ENCODE measurements at regions not wholly inside any gene's neighbourhood (a gene's known extent, or its start where the extent isn't known, plus 50 kb on each side); places are given as distances from the start of the nearest gene placed in this dataset.
A peak's percentile ranks its signal among the peaks of the same experiment; 100 is the strongest.
"Not testable (repeated sequence)": the region's sequence is repeated elsewhere in the genome, so short reads cannot be mapped to it uniquely, and the experiment has no call there.

DNA sequence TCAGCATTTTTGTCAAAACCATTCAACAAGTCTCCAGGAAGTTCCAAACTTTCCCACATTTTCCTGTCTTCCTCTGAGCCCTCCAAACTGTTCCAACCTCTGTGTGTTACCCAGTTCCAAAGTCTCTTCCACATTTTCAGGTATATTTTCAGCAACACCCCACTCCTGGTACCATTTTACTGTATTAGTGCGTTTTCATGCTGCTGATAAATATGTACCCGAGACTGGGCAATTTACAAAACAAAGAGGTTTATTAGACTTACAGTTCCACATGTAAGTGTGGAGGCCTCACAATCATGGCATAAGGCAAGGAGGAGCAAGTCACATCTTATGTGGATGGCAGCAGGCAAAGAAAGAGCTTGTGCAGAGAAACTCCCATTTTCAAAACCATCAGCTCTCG lies 315.9 kb upstream of the ESRRG start:
- DNase-seq (ENCODE audit: low spot score) = not testable (repeated sequence)

DNA sequence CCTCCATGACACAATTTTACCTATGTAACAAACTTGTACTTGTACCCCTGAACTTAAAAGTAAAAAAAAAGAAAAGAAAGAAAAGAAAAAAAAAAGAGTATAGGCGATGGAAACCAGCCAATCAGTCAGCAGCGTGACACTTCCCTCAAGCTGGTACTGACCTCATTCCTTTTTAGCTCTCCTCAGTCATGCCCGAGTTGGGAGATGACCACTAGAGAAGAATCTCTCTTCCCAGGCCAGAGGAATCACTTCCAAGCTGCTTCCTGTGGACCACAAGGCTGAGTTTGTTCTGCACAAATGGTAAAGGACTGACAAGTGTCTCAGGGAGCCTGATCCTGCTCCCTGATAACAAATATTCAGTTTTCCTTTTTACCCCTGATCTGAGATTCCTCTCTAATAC lies 313.5 kb upstream of the ESRRG start:
- no peak for DNase-seq (ENCODE audit: low spot score)

- no peak for DNase-seq (ENCODE audit: low spot score)
Observed at GRCh38 chr1:217032715-217033367, 309.6 kb upstream of the ESRRG start.

GRCh38 chr1:217029281-217030157 lies 306.3 kb upstream of the ESRRG start:
- peak; percentile 5 for DNase-seq (ENCODE audit: low spot score)

DNA sequence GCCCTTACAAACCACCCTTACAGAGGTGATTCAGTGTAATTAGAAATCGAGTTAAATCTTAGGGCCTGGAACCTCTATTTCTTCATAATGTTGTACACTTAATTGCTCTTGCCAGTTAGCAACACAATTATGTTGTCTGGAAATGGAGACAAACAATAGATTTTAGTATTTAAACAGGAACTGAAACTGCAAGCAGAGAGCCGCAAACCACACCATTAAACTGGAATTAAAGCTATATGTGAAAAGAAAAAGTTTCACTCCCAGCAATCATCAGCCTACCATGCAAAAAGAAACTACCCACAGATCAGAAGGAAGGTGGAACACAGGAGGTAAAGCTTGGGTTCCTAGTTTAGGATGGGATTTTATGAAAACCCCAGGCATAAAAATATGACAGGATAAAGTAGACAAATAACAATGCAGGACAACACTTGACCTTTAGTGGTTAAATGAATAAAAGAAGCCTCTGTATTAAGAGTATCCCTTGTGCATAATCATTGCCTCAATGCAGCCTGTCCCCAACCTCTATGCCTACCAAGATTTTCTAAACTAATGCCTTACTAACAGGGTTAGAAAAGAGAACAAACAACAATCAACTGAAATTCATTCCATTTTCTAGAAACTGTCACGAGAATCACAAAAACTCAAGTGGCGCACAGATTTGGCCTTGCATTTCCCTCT lies 304.3 kb upstream of the ESRRG start:
- no peak for DNase-seq (ENCODE audit: low spot score)

GRCh38 chr1:217026531-217026930 lies 303.3 kb upstream of the ESRRG start:
- no peak for DNase-seq (ENCODE audit: low spot score)

DNA sequence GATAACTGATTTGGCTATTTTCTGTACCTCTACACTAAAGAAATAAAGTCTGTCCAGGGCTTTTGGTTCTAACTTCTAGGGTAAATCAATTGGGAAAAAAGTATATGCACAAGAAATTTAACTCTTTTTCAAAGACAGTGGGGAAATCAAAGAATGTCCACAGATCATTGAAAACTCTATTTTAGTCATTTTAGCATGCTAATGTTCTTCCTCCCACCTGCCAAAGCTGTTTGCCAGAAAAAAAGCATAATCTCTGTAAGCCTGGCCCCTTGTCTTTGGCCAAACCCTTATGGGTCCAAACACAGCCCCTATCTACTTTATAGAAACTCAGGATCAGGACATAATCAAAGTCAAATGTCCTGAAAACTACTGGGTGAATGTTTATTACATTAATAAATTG lies 302.2 kb upstream of the ESRRG start:
- no peak for DNase-seq (ENCODE audit: low spot score)

DNA sequence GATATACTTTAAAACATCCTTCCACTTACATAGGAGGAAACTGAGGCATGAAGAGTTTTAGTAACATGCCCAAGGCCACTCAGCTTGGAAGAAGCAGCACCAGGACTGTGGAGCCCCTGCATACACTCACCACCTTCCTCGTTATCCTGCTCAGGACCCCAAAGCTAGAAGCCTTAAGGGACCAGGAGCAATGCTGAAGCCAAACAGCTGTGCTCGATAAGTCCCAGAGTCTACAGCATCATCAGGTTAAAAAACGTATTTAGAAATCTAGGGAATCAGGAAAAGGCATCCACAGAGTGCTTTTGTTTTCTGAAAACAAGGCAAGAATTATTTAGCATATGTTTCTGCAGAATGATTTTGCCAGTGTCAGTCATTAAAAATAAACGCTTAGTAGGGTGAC lies 301.7 kb upstream of the ESRRG start:
- DNase-seq (ENCODE audit: low spot score) = no peak

DNA sequence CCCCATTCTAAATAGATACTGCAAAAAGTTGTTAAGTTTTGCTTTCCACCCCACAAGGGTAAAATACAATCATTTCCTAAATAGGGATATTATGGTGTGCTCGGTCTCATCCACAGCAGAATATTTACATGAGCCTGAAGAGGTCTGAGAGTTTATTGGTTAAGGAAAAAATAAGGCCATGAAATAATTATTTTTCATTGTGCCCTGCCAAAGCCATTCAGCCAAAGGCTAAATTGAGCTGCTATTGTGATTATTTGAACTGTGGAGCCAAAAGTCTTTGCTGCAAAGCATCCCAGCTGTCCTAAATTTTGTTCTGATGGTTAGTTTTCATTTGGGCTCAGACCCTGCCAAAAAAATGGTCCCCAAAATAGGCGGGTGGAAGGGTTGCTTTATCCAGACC lies 298.7 kb upstream of the ESRRG start:
- no peak for DNase-seq (ENCODE audit: low spot score)

GRCh38 chr1:217021400-217021799 lies 298.2 kb upstream of the ESRRG start:
- DNase-seq (ENCODE audit: low spot score) = no peak

DNA sequence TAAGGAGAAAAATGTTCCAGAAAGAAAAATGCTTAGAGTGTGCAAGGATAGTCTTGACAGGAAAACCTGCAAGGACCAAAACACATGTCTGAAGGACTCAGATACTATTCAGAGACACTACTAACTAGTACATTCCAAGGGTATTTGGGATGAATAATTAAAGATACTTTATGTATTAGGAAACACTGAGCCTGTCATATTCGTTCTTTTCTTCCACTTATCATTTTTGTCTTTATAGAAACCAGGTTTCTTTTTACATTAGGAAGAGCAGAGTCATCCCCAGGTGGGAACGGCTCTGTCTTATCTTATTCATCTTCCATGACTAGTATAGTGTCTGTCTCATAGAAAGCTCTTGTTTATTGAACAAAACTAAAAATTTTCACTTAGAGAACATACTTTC lies 296.2 kb upstream of the ESRRG start:
- DNase-seq (ENCODE audit: low spot score) = no peak

DNA sequence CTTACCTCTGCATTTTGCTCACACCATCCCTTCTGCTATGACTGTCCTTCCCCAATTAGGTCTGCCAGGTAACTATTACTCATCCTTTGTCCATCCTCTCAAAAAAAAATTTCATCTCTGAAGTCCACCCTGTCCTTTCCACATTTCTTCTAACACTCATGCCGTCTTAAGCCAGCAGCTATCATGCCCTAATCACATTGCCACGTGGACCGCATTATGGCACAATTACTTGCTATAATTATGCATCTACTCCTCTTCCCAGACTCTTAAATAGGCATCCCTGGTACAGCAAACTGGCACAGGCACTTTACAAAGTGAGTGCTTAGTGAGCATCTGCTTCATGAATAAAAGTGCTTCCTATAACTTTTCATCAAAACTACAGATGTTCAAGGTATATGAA lies 295.4 kb upstream of the ESRRG start:
- no peak for DNase-seq (ENCODE audit: low spot score)

- DNase-seq (ENCODE audit: low spot score) = no peak
Observed at GRCh38 chr1:217017165-217017564, 293.9 kb upstream of the ESRRG start.

GRCh38 chr1:217014066-217014465 lies 290.8 kb upstream of the ESRRG start:
- no peak for DNase-seq (ENCODE audit: low spot score)

- no peak for DNase-seq (ENCODE audit: low spot score)
Observed at GRCh38 chr1:217012659-217013058, 289.4 kb upstream of the ESRRG start.

DNA sequence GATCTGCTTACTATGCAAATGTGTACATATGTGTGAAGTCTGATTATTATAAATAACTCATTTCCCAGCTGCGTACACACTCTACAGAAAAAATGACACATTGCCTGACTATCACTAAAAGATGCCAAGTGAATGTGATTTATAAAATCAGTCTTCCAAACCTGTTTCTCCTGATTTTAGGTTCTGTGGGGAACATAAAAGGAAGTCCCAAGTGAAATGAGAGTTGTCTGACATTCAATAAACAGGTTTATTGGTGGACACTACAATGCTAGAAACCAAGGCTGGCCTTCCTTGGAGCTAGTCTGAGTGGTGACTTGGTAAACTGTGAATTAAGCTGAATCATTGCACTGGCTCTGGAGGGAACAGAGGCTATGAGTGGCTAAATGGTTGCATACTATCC lies 287.9 kb upstream of the ESRRG start:
- no peak for DNase-seq (ENCODE audit: low spot score)

DNA sequence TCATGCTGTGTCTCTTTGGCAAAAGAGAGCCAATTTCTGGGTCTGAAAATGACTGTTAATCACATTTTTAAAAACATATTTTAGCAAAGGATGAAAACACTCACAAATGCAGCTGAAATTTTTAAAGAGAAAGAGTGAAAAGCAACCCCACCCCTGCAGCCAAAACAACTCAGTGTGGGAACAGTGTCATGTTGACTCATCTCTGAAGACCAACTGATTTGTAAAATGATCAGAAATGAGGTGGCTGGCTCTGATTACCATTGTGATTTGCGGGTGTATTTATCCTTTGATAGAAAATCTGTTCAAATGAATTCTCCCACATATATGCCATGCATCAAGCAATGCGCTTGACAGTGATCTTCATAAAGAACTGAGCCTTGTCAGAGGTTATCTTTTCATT lies 287.0 kb upstream of the ESRRG start:
- no peak for DNase-seq (ENCODE audit: low spot score)

DNA sequence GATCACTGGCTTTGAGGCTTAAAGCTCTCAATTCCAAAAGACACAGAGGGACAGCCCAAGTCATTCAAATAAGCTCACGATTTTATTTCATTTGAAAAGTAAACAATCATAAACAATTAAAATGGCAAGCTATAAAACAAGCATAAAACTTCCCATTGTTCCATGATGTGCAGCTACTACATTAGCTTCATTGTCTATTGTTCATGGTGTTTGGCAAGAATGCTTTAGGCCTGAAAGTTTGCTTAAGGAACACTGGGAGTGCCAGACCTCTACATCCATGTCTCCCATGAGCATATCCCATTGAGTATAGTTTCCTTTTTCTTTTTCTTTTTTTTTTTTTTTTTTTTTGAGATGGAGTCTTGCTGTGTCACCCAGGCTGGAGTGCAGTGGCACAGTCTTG lies 286.1 kb upstream of the ESRRG start:
- DNase-seq (ENCODE audit: low spot score) = no peak

DNA sequence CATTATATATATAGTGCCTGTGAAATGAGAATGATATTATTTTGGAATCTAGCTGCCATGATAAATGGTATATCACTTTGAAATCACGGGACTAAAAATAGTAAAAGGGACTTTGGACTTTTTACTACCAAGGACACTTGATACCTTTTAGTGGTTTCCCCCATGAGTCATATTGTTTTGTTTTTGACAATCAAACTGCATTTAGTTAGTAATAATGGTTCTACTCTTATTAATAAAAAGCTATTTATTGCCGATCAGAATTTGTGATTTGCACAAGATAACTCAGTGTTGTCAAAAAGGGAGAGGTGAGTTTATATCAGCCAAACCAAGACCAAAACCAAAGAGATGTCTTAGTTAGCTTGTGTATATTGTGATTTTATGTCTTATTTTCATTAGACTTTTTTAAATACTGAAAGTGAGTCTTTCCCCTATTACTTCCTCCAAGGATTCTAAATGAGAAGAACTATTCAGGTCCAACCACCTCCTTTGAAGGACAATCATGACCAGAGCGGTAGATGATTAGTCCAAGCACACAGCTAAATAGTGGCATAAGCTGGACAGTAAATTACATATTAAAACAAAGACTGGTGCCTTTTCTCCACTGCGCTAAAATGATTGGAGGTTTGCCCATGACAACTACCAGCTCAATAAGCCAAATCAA lies 281.7 kb upstream of the ESRRG start:
- DNase-seq (ENCODE audit: low spot score) = no peak

DNA sequence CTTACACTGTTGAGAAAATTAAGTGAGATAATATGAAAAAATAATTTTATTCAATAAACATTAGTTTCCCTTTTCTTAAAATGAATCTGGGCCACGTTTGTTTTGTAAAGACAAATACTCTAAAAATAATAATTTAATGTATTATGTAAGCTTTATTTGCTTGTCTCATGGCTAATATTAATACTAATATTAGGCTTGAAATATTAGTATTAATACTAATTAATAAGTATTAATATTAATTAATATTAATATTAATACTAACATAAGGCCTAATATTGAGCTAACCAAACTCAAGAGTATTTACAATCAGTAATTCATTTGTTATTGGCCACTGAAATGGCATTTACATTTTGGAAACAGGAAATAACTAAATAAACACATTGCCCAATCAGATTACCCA lies 280.1 kb upstream of the ESRRG start:
- DNase-seq (ENCODE audit: low spot score) = no peak

DNA sequence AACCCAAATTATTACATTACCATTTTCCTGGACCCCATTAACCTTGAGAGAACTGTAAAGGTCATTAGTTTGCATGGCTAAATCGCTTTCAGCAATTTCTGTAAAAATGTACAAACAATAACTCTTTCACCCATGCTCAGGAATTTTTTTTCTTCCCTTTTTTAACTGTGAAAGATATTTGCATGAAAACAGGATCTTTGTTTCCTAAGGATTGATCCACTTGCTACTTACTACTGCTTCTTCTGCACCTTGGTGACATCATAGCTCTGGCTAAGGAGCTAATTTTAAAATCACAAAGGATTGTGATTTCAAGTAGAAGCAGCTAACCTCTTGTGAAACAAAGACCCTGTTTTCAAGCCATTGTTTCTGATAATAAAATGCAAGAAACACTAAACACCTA lies 274.6 kb upstream of the ESRRG start:
- DNase-seq (ENCODE audit: low spot score) = no peak

DNA sequence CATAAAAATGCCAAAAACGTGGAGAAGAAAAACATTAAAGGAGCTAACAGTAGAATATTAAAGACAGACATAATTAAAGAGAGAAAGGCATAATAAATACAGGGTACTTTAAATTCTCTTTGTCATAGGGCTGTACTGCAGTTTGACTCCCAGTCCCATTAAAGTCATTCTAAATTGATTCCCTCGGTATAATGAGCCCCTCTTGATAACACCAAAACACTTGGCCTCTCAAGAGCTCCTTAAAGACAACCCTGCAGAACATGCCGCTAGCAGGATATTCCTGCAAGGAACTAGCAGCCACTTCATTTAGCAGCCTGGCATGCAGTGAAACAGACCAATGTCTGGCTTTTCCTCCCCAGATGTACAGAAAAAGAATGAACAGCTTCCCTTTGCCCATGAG lies 273.8 kb upstream of the ESRRG start:
- DNase-seq (ENCODE audit: low spot score) = no peak

- DNase-seq (ENCODE audit: low spot score) = no peak
Observed at GRCh38 chr1:216984536-216984935, 261.3 kb upstream of the ESRRG start.
